A549 (cell line): ENCODE measurements at regions not wholly inside any gene's neighbourhood (a gene's known extent, or its start where the extent isn't known, plus 50 kb on each side); places are given as distances from the start of the nearest gene placed in this dataset.

Experiments
- CTCF ChIP-seq: fragments of >200 bp; sonication (Bioruptor Twin); formaldehyde crosslinking; IDR thresholded peaks from 3 replicates; pipeline ENCODE4 v1.5.1; 2016
- FOSL2 ChIP-seq, 2 experiments: fragments of 450-650 bp in 1 of 2; fragments of >200 bp in 1 of 2; sonication (Bioruptor Twin) in 1 of 2; formaldehyde crosslinking; IDR thresholded peaks; 2 replicates each; pipeline versions ENCODE4 v1.5.0 to v1.6.1; 2016 to 2020; ENCODE audit warnings: mild to moderate bottlenecking in 1 of 2, moderate library complexity in 1 of 2
- TF ChIP-seq, protein P1 (sequence below): fragments of 200-600 bp; sonication (generic); IDR thresholded peaks from 2 replicates; pipeline ENCODE4 v1.6.1; 2016; ENCODE audit warnings: antibody characterized with exemption, mild to moderate bottlenecking, moderate library complexity

DNA sequence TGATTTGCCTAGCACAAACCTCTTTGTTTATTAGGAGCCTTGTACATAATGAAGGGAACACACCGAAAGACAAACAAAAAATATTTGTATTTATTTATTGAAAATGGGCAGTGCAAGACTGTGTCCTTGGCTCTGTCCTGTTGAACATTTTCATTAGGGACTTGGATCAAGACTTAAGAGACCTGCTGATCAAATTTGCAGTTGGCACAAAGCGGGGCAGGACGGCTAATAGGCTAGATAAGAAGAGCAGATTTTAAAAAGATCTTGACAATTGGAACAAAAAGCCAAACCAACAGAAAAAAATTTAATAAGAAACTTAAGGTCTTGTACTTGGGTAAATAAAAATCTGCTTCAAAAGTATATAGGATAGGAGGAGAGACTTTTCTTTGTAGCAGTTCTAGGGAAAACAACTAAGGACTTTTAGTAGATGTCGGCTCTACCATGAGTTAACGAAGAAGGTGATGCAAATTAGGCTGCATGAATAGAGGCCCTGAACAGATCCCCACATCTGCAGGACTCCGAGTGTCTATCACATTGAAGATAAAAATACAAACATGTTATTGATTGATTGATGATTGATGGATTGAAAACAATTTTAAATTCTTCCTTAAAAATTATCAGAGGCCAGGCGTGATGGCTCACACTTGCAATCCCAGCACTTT is 124.1 kb upstream of the SPACA1 start:
- TF ChIP-seq CTCF = no peak
- TF ChIP-seq FOSL2 (IDR thresholded peaks at IDR 0.05) = no peak
- TF ChIP-seq FOSL2 (CRISPR knock-in tag; IDR thresholded peaks at IDR 0.05) = no peak
- TF ChIP-seq, protein P1, sequence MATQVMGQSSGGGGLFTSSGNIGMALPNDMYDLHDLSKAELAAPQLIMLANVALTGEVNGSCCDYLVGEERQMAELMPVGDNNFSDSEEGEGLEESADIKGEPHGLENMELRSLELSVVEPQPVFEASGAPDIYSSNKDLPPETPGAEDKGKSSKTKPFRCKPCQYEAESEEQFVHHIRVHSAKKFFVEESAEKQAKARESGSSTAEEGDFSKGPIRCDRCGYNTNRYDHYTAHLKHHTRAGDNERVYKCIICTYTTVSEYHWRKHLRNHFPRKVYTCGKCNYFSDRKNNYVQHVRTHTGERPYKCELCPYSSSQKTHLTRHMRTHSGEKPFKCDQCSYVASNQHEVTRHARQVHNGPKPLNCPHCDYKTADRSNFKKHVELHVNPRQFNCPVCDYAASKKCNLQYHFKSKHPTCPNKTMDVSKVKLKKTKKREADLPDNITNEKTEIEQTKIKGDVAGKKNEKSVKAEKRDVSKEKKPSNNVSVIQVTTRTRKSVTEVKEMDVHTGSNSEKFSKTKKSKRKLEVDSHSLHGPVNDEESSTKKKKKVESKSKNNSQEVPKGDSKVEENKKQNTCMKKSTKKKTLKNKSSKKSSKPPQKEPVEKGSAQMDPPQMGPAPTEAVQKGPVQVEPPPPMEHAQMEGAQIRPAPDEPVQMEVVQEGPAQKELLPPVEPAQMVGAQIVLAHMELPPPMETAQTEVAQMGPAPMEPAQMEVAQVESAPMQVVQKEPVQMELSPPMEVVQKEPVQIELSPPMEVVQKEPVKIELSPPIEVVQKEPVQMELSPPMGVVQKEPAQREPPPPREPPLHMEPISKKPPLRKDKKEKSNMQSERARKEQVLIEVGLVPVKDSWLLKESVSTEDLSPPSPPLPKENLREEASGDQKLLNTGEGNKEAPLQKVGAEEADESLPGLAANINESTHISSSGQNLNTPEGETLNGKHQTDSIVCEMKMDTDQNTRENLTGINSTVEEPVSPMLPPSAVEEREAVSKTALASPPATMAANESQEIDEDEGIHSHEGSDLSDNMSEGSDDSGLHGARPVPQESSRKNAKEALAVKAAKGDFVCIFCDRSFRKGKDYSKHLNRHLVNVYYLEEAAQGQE = no peak
